ENCODE measurements at regions not wholly inside any gene's neighbourhood (a gene's known extent, or its start where the extent isn't known, plus 50 kb on each side); places are given as distances from the start of the nearest gene placed in this dataset.

DNA sequence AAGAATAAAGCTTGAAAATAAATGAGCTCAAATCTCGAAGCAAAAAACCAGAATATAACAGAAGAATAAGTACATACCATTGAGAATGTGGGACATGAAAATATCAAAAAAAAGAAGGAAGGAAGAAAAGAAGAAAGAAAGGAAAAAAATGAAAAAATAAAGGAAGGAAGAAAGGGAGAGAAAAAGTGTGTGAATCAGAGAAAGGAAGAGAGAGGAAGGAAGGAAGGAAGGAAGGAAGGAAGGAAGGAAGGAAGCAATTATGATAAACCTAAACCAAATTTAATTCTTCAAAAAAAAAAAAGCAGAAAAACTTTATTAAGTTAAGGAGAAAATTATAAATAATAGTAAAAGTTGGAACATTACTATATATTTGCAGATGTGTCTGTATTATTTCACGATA is 949.8 kb downstream of the NLGN4X start:
- DNase-seq: no peak

DNA sequence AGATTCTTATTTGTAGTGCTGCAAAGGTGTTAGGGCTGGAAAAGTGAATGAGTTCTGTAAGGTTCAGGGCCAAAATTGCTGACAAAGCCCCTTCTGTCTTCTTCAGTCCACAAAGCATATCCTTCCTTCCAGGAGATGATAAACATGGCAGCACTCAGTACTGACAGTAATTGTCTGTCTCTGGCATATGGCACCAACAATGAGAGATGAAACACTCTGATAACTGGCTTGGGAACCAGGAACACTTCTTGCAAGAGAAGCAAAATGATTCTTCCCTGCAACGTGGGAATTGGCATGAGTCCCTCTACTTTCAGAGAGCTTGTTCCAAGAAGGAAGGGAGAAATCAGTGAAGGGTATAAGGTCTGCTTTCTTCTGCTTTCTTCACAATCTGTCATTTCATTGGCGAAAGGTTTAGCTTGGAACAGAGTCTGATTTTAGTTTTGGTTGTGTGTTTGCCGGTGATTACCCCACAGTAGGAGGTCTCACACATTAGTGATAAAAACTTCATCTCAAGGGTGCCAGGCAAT is 963.3 kb downstream of the NLGN4X start:
- no peak for DNase-seq

DNA sequence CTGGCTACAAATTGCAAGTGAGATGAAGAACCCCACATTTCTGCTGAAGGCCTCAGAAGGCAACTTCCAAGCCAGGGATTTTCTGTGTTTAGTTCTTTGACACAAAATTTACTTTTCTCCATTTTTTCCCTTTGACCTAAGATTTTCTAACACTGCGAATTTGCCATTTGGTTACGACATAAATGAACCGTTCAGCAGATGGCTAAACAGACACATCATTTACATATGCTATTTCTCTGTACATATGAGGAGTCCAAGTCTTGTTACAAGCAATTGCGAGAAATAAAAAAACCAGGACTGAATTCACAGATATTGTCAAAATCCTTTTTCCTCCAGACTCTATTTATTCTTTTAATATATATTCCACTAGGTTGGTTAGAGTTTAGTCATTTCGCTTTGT is 978.6 kb downstream of the NLGN4X start:
- no peak for DNase-seq

DNA sequence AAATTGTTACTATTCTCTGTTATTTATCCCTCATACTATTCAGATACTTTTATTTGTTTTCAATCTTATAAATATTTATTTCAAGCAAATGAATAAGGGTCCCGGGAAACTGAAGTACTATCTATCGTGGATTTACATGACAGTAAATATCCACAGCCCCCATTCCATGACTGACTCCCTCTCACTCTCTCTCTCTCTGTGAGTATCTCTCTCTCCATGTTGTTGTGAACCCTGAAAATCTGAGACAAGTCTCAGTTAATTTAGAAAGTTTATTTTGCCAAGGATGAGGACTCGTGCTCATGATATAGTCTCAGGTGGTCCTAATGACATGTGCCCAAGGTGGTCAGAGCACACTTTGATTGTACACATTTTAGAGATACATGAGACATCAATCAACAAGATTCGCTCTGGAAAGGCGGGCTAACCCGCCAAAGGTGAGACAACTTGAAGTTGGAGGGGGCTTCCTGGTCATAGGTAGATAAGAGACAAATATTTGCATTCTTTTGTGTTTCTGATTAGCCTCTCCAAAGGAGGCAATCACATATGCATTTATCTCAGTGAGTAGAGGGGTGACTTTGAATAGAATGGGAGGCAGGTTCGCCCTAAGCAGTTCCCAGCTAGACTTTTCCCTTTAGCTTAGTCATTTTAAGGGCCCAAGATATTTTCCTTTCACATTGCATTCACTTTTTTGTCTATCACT is 986.4 kb downstream of the NLGN4X start:
- no peak for DNase-seq

DNA sequence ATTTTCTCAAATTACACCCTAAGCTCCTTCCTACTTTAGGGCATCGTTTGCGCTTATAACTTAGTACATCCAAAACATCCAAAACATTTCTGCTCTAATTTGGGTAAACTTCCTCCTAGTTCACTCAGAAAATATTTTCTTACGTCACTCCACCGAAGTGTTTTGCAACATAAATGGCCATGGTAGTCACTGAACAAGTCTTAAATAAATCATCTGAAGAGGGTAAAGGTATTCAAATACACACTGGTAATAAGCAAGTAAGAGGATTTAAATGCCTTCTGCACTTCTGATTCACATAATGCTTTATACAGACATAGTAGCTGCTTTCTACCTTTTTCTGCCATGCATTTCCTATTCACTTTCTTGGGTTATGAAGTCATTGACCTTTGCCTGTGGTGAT is 991.9 kb downstream of the NLGN4X start:
- DNase-seq: no peak

DNA sequence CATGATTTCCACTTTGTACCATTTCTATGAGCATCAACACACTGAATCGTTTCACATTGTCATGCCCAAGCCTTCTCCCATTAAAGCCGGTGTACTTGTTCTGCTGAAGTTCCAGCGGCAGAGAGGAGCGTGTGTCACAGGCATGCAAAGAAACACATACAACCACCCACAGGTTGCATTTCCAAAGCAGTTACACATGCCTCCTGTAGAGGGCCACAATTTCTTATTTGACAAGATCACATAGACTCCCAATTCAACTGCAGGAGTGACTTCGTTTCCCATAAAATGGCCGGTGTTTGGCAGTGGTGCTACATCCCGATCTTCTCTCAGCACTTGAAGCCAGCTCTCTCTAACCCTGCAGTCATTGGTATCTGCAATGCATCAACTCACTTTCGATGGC is 992.6 kb downstream of the NLGN4X start:
- no peak for DNase-seq

DNA sequence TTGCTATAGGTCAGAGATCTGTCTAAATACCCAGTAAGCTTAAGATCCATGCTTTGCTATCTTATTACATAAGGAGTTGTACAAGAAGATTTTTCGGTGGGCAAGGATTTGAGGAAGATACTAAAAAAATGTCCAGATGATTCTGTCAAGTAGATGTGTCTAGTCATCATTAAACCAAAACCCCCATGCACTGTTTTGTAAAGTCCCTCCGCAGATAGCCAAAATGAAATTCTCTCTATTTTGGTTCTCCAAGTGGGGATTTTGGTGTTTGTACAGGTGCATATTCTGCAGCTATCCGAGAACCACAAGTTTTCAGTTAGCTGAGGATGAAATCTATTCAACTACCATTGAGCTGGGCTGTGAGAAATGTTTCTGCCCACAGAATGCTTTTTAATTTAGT is 994.8 kb downstream of the NLGN4X start:
- DNase-seq: no peak

DNA sequence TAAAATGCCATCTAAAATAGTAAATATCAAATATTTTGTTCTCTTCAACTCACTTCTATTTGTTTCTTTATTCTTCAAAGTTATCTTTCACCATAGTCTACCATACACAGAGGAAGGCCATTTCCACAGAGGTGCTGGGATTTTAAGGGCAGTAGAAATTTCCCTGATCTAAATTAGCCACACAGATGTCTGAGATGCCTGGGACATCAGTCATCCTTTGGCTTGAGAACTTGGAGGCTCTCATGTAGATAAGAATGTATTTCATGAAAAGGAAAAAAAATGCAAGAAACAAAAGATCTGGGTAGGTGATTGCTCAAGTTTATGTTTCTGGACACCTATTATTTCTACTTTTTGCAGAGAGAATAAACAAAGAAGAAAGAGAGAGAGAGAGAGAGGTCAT is 1008.2 kb downstream of the NLGN4X start:
- DNase-seq: no peak

DNA sequence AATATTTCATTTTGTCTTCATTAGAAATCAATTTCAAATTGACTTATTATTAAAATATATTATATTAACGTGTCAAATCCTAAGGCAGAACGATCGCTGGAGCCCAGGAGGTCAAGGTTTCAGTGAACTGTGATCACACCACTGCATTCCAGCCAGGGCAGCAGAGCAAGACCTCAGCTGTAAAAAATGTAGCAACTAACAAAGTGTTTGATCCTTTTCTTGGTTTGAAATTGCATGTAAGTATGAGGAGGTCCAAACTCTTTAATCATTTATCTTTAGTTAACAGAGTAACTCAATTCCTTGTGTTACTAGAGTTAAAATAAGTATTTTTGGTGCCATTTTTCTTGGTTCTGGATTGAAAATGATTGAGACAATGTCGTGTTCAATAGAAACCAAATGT is 1033.9 kb downstream of the NLGN4X start:
- no peak for DNase-seq

DNA sequence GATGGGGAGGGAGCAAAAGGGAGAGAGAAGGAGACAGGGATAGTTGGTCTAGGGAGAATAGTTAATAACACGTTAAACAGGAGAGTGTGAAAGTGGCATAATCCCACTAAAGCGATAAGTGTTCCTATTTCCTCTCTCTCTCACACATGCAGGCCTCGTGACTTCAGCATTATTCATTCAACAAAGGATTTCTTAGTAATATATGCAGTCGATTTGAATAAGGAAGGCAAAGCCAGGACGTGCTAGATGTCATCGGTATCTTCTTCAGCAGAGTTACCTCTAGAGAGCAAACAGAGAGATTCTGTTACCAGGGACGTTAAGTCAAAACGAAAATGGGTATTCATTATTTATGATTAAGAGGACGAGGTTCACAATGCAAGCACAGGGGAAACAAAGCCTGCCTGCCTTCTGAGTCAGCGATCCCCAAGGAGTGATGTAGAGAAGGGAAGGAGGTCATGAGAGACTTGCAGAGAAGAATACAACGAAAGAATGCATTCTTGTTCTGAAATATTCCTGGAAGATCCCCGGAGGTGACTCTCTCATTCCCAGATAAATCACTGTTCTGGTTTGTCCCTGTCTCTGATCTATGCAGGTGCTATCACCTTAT is 1048.4 kb downstream of the NLGN4X start:
- DNase-seq: no peak

DNA sequence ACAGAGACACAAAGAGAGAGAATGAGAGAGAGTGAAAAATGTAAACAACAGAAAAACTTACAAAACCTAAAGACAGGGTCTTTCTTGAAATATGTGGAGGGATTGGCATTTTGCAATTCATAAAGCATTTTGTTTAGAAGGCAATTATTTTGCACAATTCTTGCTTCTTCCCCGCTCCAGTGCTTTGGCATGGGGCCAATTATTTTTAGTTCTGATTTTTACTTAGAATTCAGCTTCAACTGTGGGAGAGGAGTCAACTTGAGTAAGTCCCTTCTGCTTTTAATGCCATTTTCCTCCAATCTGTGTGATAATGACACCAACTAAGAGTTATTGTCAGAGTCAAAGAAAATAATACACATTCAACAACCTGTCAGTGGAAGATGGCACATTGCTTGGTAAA is 1051.9 kb downstream of the NLGN4X start:
- DNase-seq: no peak

DNA sequence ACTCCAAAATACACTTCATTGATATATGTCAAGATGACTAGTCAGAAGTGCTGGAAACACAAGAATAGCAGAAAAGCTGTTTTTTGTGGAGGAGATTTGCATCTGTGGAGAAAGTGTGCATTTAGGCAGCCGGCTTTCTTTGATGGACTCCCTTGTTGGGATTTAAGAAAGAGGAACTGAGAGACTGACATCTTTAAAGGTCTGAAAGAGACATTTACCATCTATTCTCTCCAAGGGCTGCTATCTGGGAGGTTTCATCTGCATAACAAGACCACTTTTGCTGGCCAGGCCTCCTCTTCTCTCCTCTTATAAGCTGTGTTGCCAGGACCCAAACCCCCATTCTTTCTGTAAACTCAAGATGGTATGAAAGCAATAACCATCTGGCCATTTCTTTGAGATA is 1065.0 kb downstream of the NLGN4X start:
- DNase-seq: no peak

DNA sequence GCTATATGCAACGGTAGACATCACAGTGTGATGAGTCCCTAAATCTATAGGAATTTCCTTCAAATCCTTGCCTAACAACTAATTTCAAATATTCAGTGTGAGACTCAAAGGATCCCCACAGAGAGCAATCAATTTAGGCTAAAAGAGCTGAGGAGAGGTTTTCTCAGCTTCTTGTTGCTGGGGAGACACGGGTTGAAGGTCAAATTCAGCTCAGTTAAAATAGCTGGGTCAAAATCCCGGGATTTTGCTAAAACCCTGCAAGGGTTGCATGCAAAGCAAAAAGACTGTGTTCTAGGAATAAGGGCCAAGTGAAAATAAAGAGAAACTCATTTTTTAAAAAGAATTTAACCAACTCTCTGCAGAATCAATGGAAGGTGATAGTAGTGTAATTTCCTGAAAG is 1073.4 kb downstream of the NLGN4X start:
- no peak for DNase-seq

DNA sequence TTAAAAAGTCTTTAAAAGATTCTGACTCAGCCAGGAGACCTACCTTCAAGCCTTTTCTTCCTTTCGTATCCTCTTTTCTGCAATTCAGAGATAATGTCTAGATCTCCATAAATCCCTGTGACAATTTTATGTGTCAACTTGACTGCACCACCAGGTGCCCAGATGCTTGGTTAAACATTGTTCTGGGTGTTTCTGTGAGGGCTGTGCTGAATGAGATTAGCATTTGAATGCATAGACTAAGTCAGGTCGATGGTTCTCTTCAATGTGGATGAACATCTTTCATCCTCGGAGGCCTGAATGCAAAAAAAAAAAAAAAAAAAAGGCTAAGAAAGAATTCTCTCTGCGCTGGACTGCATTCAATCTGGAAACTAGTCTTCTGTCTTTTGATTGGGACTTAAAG is 1082.7 kb downstream of the NLGN4X start:
- no peak for DNase-seq

DNA sequence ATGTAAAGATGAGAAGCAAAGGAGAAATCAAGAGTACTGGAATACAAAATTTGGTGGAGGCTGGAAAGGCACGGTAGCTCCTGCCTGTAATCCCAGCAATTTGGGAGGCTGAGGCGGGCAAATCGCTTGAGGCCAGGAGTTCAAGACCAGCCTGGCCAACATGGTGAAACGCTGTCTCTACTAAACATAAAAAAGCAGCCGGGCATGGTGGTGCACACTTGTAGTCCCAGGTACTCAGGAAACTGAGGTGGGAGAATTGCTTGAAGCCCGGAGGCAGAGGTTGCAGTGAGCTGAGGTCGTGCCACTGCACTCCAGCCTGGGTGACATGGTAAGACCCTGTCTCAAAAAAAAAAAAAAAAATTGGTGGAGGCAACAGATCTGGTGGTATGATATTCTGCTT is 1086.0 kb downstream of the NLGN4X start:
- no peak for DNase-seq

DNA sequence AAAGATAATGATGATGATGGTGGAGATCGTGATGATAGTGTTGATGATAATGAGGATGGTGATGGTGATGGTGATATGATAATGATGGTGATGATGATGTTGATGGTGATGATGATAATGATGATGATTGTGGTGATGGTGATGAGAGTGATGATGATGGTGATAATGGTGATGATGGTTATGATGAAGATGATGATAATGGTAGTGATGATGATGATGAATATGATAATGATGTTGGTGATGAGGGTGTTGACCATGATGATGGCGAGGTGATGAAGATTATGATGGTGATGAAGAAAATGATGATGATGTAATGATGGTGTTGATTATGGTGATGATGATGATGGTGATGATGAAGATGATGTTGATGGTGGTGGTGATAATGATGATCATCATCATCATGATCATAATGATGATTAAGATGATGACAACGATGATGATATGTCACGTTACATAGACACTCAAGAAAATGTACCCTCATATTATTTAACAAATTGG is 1106.4 kb downstream of the NLGN4X start:
- DNase-seq: no peak

DNA sequence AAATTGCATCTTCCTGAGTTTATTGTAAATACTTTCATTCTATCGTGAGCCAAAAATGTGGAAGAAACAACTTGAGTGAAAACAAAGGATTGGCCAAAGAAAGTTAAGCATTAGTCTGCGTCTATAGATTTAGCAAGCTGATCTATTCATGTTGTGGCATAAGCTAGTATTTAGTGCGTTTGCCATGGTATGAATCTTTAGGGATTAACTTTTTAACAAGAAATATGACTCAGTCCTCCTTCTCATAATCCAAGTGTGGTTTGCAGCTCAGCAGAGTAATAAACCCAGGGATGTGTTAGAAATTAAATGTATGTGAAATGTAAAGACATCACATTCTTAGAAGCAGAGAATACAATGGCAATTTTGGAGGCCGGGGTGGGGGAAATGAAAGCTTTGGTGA is 1110.9 kb downstream of the NLGN4X start:
- no peak for DNase-seq

DNA sequence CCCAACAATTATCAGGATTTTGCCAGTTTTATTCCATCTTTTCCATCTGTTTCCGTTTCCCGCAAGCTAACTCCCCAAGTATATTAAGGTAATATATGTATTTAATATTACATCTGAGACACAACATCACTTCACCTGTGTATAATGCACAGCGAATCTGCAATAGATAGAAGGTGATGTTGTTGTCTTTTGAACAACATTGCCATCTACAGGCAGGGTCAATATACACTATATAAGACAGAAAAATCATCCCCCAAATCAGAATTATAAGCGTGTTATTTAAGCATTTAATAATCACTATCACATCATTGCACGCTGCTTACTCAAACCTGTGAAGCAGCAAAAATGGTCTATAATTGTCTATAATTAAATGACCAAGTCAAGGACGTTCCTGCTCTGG is 1115.5 kb downstream of the NLGN4X start:
- DNase-seq: no peak

DNA sequence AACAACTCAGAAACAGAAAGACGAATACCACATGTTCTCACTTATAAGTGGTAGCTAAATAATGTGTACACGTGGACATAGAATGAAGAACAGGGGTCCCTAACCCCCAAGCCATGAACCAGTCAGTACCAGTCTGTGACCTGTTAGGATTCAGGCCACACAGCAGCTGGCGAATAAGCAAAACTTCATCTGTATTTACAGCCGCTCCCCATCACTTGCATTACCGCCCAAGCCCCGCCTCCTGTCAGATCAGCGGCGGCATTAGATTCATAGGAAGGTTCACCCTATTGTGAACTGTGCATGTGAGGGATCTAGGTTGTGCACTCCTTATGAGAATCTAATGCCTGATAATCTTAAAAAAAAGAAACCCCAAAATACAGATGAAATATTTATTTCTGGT is 1128.7 kb downstream of the NLGN4X start:
- no peak for DNase-seq

DNA sequence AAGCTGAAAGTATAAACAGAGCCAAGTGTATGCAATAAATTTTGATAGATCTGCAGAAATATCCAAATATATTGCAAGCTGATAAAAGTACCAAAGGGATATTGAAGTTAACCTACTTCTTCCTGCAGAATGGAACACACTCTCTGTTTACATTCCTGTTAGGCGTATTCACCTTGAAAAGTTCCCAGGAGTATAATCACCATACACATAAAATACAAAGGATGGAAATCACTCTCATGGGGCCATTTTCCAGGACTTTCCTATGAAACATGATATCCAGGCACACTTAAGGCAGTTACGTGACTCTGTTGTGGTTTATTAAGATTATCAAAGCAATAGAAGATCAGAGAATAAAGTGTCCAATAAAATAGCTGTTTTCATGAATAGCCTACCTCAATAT is 1142.3 kb downstream of the NLGN4X start:
- no peak for DNase-seq

DNA sequence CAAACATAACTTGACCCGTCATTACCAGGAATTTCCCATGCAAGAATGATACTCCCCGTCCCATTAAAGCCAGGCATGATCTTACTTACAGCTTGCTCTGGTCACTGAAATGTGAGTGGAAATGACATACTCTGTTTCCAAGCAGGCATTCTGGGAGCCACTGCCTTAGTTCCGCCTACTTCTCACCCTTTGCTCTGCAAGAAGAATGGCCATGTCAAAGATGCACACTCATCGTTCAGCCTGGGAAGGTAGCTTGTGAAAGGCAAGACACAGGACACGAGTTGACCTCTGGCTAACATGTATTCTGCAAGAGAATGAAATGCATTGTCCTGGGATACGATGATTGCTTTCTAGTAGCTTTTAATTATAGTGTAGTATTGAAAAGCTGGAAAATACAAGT is 1144.4 kb downstream of the NLGN4X start:
- no peak for DNase-seq

DNA sequence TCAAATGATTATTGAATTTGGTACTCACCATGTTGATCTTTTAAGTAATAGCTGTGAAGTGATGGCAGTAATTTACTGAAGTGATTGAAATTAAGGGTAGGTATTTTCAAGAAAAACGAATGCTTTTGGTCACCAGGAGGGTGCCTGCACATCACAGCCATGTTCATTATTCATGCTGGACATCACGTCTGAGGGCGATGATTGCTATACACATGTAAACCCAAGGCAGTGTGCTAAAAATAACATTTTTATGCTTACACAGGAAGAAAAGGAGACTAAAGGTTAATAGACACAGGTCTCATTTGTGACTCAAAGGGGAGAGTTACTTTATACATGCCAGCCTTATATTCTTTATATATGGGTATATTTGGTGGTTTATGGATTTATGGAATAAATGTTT is 1146.0 kb downstream of the NLGN4X start:
- no peak for DNase-seq

DNA sequence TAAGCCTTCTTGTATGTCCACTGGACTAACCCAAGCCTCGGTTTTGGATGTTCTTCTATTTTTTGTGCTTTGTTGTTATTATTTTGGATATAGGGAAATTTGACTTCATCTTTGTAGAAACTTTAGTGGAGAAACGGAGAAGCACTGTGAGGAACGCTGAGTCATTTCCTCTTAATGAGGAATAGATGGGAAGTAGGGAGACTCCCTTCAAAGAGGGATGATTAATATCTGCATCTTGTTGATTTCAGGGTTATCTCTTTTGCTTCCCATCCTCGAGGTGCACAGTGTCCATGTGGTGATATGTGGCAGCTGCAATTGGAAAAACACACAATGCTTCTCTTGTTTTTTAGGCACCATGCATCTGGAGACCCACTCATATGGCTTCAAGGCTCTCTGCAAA is 1147.9 kb downstream of the NLGN4X start:
- DNase-seq: no peak

DNA sequence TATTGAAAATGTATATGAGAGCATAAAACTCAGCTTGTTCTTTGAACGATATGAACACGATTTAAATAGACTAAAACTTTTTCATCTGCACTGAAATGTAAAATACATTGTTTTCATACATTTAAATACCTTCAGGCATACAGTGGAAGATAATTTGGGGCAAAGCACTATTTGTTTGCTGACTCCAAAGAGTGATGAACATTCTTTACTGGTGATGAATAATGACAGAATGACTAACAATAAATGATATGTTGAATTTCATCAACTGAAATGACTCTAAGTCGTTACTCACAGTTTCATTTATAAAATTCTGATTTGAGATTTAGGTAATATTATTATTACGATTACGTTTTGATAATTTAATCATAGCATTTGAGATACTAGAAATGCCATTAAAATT is 1160.1 kb downstream of the NLGN4X start:
- no peak for DNase-seq

DNA sequence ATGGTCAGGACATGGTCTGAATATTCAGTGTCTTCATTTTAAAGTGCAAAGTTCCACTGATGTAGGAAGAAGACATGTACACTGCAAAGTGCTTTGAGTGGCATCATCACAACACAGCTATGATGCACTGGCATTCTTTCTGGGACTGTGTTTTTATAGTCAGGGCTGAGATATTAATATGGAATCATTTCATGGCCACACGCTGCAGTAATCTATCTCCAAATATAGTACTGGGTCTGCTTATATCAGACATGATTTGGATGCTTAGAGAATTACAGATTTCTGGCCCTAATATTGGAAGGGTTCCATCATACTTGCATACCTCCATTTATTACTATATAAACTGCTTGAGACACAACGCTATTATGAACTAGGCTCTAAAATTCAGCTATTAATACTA is 1170.9 kb downstream of the NLGN4X start:
- DNase-seq: no peak

Measured in stimulated activated CD4-positive, alpha-beta T cell treated with anti-CD3 and anti-CD28 coated beads, Interleukin-2, amount 100 ng/mL, for 48 hours (primary cell).